Calu3 (cell line): ENCODE measurements at regions not wholly inside any gene's neighbourhood (a gene's known extent, or its start where the extent isn't known, plus 50 kb on each side); places are given as distances from the start of the nearest gene placed in this dataset.

ENCODE experiments used
- BruUV-seq: library from RNA; stranded (reverse); fragments of 400-500 nt; replicated peaks from 2 replicates; lab custom pipeline; 2021; lab: Mats Ljungman, UMichigan
- CTCF ChIA-PET: fragments of 300-600 bp; sonication (Branson Sonifier 250); formaldehyde crosslinking; loops from one replicate; lab custom pipeline; 2022; ENCODE audit warnings: antibody characterized with exemption; lab: Charles Lee
- DNase-seq: peaks from one replicate; pipeline ENCODE4 v3.0.0; 2022
- H3K27ac Mint-ChIP-seq: one replicate; pipeline ENCODE4 v1.8.0; 2022; ENCODE audit warnings: mixed read lengths; ENCODE audit not compliant: unreplicated experiment
- H3K27me3 Mint-ChIP-seq: one replicate; pipeline ENCODE4 v1.8.0; 2022; ENCODE audit warnings: mixed read lengths; ENCODE audit not compliant: unreplicated experiment
- H3K36me3 Mint-ChIP-seq: one replicate; pipeline ENCODE4 v1.8.0; 2022; ENCODE audit warnings: mild to moderate bottlenecking, moderate library complexity, mixed read lengths; ENCODE audit not compliant: insufficient read depth, unreplicated experiment
- H3K4me1 Mint-ChIP-seq: one replicate; pipeline ENCODE4 v1.8.0; 2022; ENCODE audit warnings: mild to moderate bottlenecking, low read depth, mixed read lengths; ENCODE audit not compliant: unreplicated experiment
- H3K4me3 Mint-ChIP-seq: one replicate; pipeline ENCODE4 v1.8.0; 2022; ENCODE audit warnings: mild to moderate bottlenecking, low read depth, moderate library complexity, mixed read lengths; ENCODE audit not compliant: unreplicated experiment
- H3K9me3 Mint-ChIP-seq: one replicate; pipeline ENCODE4 v1.8.0; 2022; ENCODE audit warnings: low read depth, mixed read lengths; ENCODE audit not compliant: unreplicated experiment
- CTCF ChIP-seq: fragments of 200-600 bp; IDR thresholded peaks from one replicate; pipeline ENCODE4 v1.8.0; 2022; ENCODE audit warnings: antibody characterized with exemption; ENCODE audit not compliant: unreplicated experiment
- intact Hi-C: fragments of 100-400 bp; cut with micrococcal nuclease; formaldehyde crosslinking; loops from one replicate; pipeline ENCODE4 v1.10.0; 2022; ENCODE audit not compliant: unreplicated experiment

DNA sequence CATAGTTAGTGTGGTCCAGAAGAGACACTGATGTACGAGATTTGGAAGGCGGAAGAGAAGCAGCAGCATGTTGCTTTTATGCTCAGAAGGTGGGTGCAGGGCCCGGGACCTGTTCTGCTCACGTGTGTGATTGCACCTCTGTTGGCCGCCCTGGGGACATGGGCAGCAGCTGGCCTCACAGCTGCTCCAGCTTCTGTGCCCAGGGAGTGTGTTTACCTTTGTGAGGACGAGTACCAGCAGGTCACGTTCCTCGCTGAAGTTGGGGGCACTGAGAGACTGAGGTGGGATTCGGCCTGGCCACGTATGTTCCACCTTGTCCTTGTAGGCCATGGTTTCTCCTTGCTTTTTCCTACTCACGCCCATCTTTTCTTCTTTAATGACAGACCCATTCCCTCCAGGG is 86.3 kb downstream of the PMAIP1 start:
- Mint-ChIP-seq H3K4me1 (peaks cover 30% of the 10 kb centered on the region), H3K27me3 (no peaks in the 10 kb centered on the region), H3K4me3 (no peak overlapping the region), H3K27ac (no peak overlapping the region), H3K36me3 (no peaks in the 10 kb centered on the region), H3K9me3 (no peaks in the 10 kb centered on the region)
- no TSS peak for BruUV-seq
- no peak for DNase-seq
- CTCF ChIA-PET = no interaction called here
- no peak for TF ChIP-seq CTCF
- intact Hi-C loops = loop anchor here (5.0 kb wide), 4 partner anchors 84 to 1101 kb away; no protein-coding TSS in a partner anchor

DNA sequence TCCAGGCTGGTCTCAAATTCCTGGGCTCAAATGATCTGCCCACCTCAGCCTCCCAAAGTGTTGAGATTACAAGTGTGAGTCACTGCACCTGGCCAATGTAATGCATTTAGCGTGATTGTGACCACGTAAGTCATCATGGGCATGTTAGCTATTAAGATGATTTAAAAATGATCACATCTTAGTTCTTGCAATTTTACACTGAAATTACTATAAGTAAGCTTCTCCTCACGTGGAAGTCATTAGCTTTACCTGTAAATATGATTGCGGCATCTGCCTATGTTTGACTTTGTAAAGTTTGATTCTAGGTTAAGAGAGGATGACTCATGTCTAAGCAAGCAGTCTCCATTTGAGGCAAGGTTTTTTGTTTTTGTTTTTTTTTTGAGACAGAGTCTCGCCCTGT is 85.5 kb downstream of the PMAIP1 start:
- Mint-ChIP-seq H3K27me3 (no peaks in the 10 kb centered on the region), H3K4me3 (no peak overlapping the region), H3K27ac (no peak overlapping the region), H3K4me1 (peaks cover 22% of the 10 kb centered on the region), H3K36me3 (no peaks in the 10 kb centered on the region), H3K9me3 (no peaks in the 10 kb centered on the region)
- TF ChIP-seq CTCF = no peak
- CTCF ChIA-PET = interaction anchor here (0.6 to 0.7 kb wide), 3 partner anchors 21 to 176 kb away, joined by 3 to 4 read pairs (median 4); no protein-coding TSS in a partner anchor
- intact Hi-C loops = loop anchor here (5.0 kb wide), 4 partner anchors 83 to 1102 kb away; no protein-coding TSS in a partner anchor
- BruUV-seq = no TSS peak
- DNase-seq = no peak

GRCh38 chr18:59983506-59983905 is 83.7 kb downstream of the PMAIP1 start:
- H3K27me3 Mint-ChIP-seq = no peaks in the 10 kb centered on the region

DNA sequence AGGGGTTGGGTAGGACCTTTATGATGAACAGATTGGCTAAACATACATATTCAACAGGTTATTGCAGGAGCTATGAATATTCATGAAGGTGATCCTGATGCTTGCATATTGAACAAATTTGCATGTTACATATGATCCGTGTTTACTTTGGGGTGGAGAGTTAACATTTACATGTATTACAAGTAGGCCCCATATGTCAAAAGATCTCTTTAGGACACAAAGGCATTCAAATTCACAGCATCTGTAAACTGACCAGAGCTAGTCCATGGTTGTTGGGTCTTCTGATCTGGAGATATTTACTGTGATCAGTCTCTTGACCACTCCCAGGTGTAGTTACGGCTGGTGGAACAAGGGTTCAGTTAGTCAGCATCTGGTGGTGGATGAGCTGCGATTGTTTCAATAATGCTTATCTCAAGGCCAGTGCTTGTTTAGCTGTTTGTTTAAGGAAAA is 80.4 kb downstream of the PMAIP1 start:
- no peak overlapping the region for H3K27ac Mint-ChIP-seq

More at GRCh38 chr18:59983506-59983905, 83.7 kb downstream of the PMAIP1 start:
- no peak for TF ChIP-seq CTCF
- peaks cover 14% of the 10 kb centered on the region for H3K4me1 Mint-ChIP-seq
- CTCF ChIA-PET = no interaction called here
- no peak overlapping the region for H3K4me3 Mint-ChIP-seq
- no peaks in the 10 kb centered on the region for H3K36me3 Mint-ChIP-seq
- H3K27ac Mint-ChIP-seq = peak overlapping the region; percentile 28
- no peaks in the 10 kb centered on the region for H3K9me3 Mint-ChIP-seq
- no peak for DNase-seq
- BruUV-seq = no TSS peak
- intact Hi-C loops = no loop called here

More for the DNA sequence above, 80.4 kb downstream of the PMAIP1 start:
- no peak for TF ChIP-seq CTCF
- CTCF ChIA-PET = no interaction called here
- intact Hi-C loops = no loop called here
- H3K9me3 Mint-ChIP-seq = no peaks in the 10 kb centered on the region
- H3K36me3 Mint-ChIP-seq = no peaks in the 10 kb centered on the region
- no peaks in the 10 kb centered on the region for H3K27me3 Mint-ChIP-seq
- no peak for DNase-seq
- no TSS peak for BruUV-seq
- peaks cover 14% of the 10 kb centered on the region for H3K4me1 Mint-ChIP-seq
- no peak overlapping the region for H3K4me3 Mint-ChIP-seq
